ENCODE measurements at regions not wholly inside any gene's neighbourhood (a gene's known extent, or its start where the extent isn't known, plus 50 kb on each side); places are given as distances from the start of the nearest gene placed in this dataset.

DNA sequence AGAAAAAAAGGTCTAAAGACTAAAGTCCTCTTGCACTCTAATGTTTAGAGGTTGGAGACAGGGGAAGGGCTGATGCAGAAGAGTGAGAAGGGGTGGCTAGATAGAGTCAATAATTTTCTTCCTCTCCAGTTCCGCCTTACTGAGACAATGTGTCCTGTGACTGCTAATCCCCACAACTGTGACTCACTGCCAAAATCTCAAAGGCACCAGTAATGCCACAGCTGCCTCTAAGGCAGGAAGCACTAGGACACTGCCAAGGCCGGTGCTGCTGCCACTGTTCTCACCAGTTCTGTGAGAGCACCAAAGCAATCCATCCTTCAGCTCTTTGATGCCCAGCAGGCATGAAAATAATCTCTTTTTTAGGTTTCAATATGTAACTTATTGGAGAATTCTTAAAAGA, 701.9 kb upstream of the MAP3K7 start:
- WGBS, 2 donors, result 63 to 66% methylated on average over 2 of the region's 2 CpGs
- intact Hi-C loops (cut with DNase I; ENCODE audit: low total_unique reads), result no loop called here
- DNase-seq (ENCODE audit: low spot score in 2 of 2), result no peak
- TF ChIP-seq POLR2A (IDR thresholded peaks at IDR 0.05) (no peak), CTCF (IDR thresholded peaks at IDR 0.05) (no peak)
- no peak overlapping the region for H3K4me3 ChIP-seq (ENCODE audit: low read depth, poor library complexity, severe bottlenecking)

GRCh38 chr6:91281901-91282300, 695.0 kb upstream of the MAP3K7 start:
- intact Hi-C loops (cut with DNase I; ENCODE audit: low total_unique reads), result no loop called here
- no peak for DNase-seq (ENCODE audit: low spot score in 2 of 2)
- TF ChIP-seq POLR2A (IDR thresholded peaks at IDR 0.05), result no peak
- TF ChIP-seq CTCF (IDR thresholded peaks at IDR 0.05), result no peak
- no peak overlapping the region for H3K4me3 ChIP-seq (ENCODE audit: low read depth, poor library complexity, severe bottlenecking)

GRCh38 chr6:91280494-91280830, 693.6 kb upstream of the MAP3K7 start:
- TF ChIP-seq CTCF (IDR thresholded peaks at IDR 0.05) (no peak), POLR2A (IDR thresholded peaks at IDR 0.05) (no peak)
- 56 to 71% methylated on average over 3 of the region's 3 CpGs for WGBS, 2 donors
- H3K4me3 ChIP-seq (ENCODE audit: low read depth, poor library complexity, severe bottlenecking), result no peak overlapping the region
- no peak for DNase-seq (ENCODE audit: low spot score in 2 of 2)
- intact Hi-C loops (cut with DNase I; ENCODE audit: low total_unique reads), result no loop called here

- WGBS, 2 donors, result 59 to 67% methylated on average over 7 of the region's 7 CpGs
- no peak overlapping the region for H3K4me3 ChIP-seq (ENCODE audit: low read depth, poor library complexity, severe bottlenecking)
- no peak for DNase-seq (ENCODE audit: low spot score in 2 of 2)
- intact Hi-C loops (cut with DNase I; ENCODE audit: low total_unique reads), result no loop called here
- TF ChIP-seq POLR2A (IDR thresholded peaks at IDR 0.05) (no peak), CTCF (IDR thresholded peaks at IDR 0.05) (no peak)
Measured at GRCh38 chr6:91279740-91280493, 693.0 kb upstream of the MAP3K7 start.

- H3K4me3 ChIP-seq (ENCODE audit: low read depth, poor library complexity, severe bottlenecking), result no peak overlapping the region
- TF ChIP-seq CTCF (IDR thresholded peaks at IDR 0.05), result no peak
- no peak for TF ChIP-seq POLR2A (IDR thresholded peaks at IDR 0.05)
- intact Hi-C loops (cut with DNase I; ENCODE audit: low total_unique reads), result no loop called here
- WGBS, 2 donors, result 96 to 100% methylated on average over 2 of the region's 2 CpGs
- no peak for DNase-seq (ENCODE audit: low spot score in 2 of 2)
Measured at GRCh38 chr6:91278416-91278815, 691.5 kb upstream of the MAP3K7 start.

GRCh38 chr6:91276315-91276714, 689.4 kb upstream of the MAP3K7 start:
- intact Hi-C loops (cut with DNase I; ENCODE audit: low total_unique reads), result no loop called here
- WGBS, 2 donors, result 50 to 57% methylated on average over 2 of the region's 2 CpGs
- no peak for TF ChIP-seq POLR2A (IDR thresholded peaks at IDR 0.05)
- TF ChIP-seq CTCF (IDR thresholded peaks at IDR 0.05), result no peak
- DNase-seq (ENCODE audit: low spot score in 2 of 2), result no peak
- no peak overlapping the region for H3K4me3 ChIP-seq (ENCODE audit: low read depth, poor library complexity, severe bottlenecking)
